BE2C (cell line): ENCODE measurements at regions not wholly inside any gene's neighbourhood (a gene's known extent, or its start where the extent isn't known, plus 50 kb on each side); places are given as distances from the start of the nearest gene placed in this dataset.

Experiments
- DNase-seq: peaks from one replicate; pipeline ENCODE4 v3.0.0-alpha.2; 2020
- H3K27me3 ChIP-seq: fragments of 250-450 bp; sonication (Bioruptor Pico); 2 replicates; pipeline ENCODE4 v1.5.1; 2020; ENCODE audit warnings: mild to moderate bottlenecking
- H3K36me3 ChIP-seq: fragments of 250-450 bp; sonication (Bioruptor Pico); 2 replicates; pipeline ENCODE4 v1.5.1; 2020; ENCODE audit warnings: mild to moderate bottlenecking
- H3K4me1 ChIP-seq: fragments of 250-450 bp; sonication (Bioruptor Pico); 2 replicates; pipeline ENCODE4 v1.5.1; 2020
- H3K4me3 ChIP-seq: 2 replicates; pipeline ENCODE4 v1.5.1; 2011; ENCODE audit warnings: low read depth, low read length
- H3K9me3 ChIP-seq: fragments of 250-450 bp; sonication (Bioruptor Pico); 2 replicates; pipeline ENCODE4 v1.5.1; 2020
- CTCF ChIP-seq: IDR thresholded peaks from 2 replicates; pipeline ENCODE4 v1.5.1; 2012; ENCODE audit warnings: mild to moderate bottlenecking, low read depth, low read length

- DNase-seq, result no peak
- Histone ChIP-seq H3K36me3 (no peaks in the 10 kb centered on the region), H3K4me1 (no peaks in the 10 kb centered on the region), H3K4me3 (no peak overlapping the region), H3K27me3 (peaks cover 4% of the 10 kb centered on the region; the same call in 1 of the 2 replicates), H3K9me3 (no peaks in the 10 kb centered on the region)
- no peak for TF ChIP-seq CTCF
Observed at GRCh38 chr2:236702657-236703372, 133.2 kb downstream of the ACKR3 start.

- TF ChIP-seq CTCF, result no peak
- H3K9me3 ChIP-seq, result no peaks in the 10 kb centered on the region
Observed at GRCh38 chr2:236703373-236703709, 133.7 kb downstream of the ACKR3 start.

GRCh38 chr2:236703906-236704305, 134.3 kb downstream of the ACKR3 start:
- Histone ChIP-seq H3K27me3 (peaks cover 4% of the 10 kb centered on the region; the same call in 1 of the 2 replicates), H3K4me1 (no peaks in the 10 kb centered on the region)
- no peak for DNase-seq

More at GRCh38 chr2:236703373-236703709, 133.7 kb downstream of the ACKR3 start:
- no peaks in the 10 kb centered on the region for H3K4me1 ChIP-seq
- H3K36me3 ChIP-seq, result no peaks in the 10 kb centered on the region
- no peak for DNase-seq
- peaks cover 4% of the 10 kb centered on the region; the same call in 1 of the 2 replicates for H3K27me3 ChIP-seq
- no peak overlapping the region for H3K4me3 ChIP-seq

GRCh38 chr2:236704887-236705286, 135.3 kb downstream of the ACKR3 start:
- no peaks in the 10 kb centered on the region for H3K4me1 ChIP-seq

More at GRCh38 chr2:236703906-236704305, 134.3 kb downstream of the ACKR3 start:
- no peaks in the 10 kb centered on the region for H3K9me3 ChIP-seq
- H3K4me3 ChIP-seq, result no peak overlapping the region
- H3K36me3 ChIP-seq, result no peaks in the 10 kb centered on the region
- no peak for TF ChIP-seq CTCF

GRCh38 chr2:236705295-236706105, 135.9 kb downstream of the ACKR3 start:
- Histone ChIP-seq H3K27me3 (peaks cover 4% of the 10 kb centered on the region; the same call in 1 of the 2 replicates), H3K4me3 (no peak overlapping the region), H3K9me3 (no peaks in the 10 kb centered on the region), H3K4me1 (no peaks in the 10 kb centered on the region), H3K36me3 (no peaks in the 10 kb centered on the region)
- no peak for TF ChIP-seq CTCF
- no peak for DNase-seq

More at GRCh38 chr2:236704887-236705286, 135.3 kb downstream of the ACKR3 start:
- Histone ChIP-seq H3K27me3 (peaks cover 4% of the 10 kb centered on the region; the same call in 1 of the 2 replicates), H3K9me3 (no peaks in the 10 kb centered on the region), H3K4me3 (no peak overlapping the region), H3K36me3 (no peaks in the 10 kb centered on the region)
- no peak for DNase-seq
- no peak for TF ChIP-seq CTCF
